LHCN-M2 (cell line): ENCODE measurements at regions not wholly inside any gene's neighbourhood (a gene's known extent, or its start where the extent isn't known, plus 50 kb on each side); places are given as distances from the start of the nearest gene placed in this dataset.

Source experiments
- DNase-seq: peaks from one replicate; pipeline ENCODE4 v3.0.0-alpha.2; 2012; ENCODE audit warnings: low read depth

DNA sequence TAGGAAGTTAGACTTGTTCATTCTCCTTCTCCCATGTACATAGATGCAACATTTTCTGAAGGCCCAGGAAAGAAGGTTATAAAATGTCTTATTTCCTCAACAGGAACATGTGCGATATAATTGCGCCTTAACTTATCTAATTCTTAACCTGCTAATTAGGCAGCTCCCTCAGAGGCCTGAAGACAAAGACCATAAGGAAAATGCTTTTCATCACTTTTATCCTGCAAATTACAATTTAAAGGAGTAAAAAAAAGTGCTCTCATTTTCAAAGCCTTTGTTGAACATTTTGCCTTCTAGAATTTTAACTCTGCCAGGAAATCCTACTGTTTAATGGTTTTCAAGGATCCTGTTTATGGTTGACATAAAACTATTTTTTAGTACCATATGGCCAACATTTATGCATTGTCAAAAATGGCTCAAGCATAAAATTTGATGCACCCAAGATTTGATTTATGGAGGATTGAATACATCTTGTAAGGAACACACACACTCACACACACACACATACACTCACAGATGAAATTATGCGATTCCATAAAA is 660.4 kb upstream of the TMEM132C start:
- no peak for DNase-seq

DNA sequence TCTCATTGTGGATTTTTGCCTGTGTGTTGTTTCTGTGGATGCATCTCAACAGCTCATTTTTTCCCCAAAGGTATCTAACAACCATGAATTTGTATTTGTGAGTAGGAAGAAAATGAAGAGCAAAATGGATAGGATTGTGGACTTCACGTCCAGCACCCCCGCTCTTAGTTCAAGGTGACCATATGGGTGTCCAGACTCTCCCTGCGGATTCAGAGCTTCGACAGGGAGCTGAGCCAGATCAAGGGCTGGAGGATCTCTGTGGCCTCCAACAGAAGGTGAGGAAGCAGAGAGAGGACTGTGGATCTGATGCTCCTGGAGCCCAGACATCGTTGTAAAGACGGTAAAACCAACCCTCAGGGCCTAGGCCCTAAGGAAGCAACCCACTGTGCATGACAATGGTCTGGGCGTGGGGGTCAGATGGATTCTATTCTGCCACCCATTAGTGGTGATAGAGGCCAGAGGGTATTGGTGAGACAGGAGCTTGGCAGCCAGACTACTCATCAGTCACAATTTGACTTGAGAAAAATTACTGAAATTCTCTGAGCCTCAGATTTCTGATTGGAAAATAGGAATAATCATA is 659.7 kb upstream of the TMEM132C start:
- DNase-seq = no peak

DNA sequence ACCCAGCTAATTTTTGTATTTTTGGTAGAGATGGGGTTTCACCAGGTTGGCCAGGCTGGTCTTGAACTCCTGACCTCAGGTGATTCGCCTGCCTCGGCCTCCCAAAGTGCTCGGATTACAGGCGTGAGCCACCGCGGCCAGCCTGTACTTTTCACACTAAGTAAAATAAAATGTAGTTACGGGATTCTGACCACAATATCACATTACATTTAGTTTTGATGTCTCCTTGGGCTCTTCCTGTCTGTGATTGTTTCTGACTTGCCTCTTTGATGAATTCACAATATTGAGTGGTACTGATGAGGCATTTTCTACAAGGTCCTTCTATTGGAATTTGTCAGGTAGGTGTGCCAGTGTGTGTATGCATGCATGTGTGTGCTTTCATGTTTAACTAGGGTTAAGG is 658.6 kb upstream of the TMEM132C start:
- peak; percentile 30 for DNase-seq

DNA sequence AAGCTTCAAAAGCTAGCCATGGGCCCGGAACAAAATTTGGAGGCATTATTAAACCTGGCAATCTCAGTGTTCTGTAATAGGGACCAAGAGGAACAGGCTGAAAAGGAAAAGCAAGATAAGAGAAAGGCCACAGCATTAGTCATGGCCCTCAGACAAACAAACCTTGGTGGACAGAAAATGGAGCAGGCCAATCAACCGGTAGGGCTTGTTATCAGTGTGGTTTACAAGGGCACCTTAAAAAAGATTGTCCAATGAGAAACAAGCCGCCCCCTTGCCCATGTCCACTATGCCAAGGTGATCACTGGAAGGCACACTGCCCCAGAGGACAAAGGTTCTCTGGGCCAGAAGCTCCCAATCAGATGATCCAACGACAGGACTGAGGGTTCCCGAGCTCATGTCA is 653.9 kb upstream of the TMEM132C start:
- no peak for DNase-seq

DNA sequence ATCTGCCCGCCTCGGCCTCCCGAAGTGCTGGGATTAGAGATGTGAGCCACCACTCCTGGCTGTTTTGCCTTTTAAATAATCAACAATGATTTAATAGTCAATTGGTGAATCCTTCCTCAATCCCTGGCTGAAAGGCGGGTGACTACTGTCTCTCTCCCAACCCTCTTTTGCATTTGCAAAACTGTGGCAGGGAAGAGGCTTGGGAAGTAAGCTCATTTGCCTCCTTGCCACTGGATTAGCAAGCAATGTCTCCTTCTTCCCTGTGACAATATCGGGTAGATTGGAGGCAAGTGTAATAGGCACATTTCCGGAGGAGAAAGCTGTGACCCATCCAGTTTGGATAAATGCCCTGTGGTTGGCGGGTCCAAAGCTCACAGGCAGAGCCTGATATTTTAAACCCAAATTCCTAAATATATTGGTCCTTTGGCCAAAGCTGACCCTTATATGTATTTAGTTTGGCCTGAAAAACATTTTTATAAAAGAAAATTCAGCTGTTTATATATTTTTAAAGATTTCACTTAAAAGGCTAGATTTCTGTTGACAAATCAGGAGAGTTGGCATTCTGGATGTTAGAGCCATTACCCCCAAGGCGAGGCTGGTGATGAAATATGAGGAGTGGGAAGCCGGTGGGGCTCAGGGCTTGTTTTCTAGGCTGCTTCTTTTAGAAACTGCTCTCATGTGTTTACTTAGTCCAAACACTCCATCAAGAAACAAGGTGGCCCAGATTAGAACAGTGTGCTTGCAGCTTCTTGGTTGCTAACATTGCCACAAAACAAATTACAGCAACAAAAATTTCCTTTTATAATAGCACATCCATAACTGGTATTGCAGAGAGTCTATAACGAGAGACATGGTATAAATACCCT is 646.9 kb upstream of the TMEM132C start:
- DNase-seq = no peak

DNA sequence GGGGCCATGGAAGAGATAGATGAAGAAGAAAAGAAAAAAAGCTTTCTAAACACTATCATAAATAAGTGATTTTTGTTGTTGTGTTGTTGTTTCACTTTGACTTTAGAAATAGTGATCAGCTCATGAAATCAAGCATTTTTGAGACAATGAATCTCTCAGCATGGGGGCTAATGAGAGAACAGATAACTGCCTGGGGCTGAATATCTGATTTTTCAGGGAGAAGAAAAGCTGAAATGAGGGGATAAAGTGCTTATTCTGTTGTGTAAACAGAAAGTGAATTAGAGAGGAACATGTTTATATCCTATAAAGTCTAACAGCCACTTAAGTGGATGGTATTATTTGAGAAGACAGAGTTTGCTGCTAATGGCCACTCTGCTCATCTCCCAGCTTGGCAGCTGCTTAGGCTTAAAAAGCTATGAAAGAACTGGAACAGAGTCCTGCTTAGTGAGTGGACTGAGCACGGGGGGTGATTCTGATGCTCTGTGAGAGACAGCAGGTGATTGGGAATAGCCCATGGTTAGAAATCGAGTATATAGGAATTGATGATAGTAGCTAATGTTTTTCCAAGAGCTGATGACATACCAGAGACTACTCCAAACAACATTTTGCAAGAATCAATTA is 646.1 kb upstream of the TMEM132C start:
- DNase-seq = no peak

DNA sequence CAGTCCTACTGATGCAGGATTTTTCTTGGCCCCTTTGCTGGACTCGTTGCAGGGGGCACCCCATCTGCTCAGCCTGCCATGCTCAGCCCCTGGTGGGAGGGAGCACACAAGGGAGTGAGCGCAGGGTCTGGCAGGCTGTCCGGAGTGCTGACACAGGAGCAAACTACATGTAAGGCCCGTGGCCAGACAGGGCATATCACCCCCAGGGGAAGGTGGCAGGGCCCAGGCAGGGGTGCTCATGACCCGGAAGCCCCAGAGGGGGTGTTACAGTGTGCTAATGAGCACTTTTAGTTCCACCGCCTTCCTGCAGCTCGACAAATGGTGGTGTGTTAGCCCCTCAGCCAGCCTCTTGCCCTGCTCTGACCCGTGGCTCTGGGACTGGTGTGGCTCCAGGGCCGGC is 645.6 kb upstream of the TMEM132C start:
- no peak for DNase-seq

DNA sequence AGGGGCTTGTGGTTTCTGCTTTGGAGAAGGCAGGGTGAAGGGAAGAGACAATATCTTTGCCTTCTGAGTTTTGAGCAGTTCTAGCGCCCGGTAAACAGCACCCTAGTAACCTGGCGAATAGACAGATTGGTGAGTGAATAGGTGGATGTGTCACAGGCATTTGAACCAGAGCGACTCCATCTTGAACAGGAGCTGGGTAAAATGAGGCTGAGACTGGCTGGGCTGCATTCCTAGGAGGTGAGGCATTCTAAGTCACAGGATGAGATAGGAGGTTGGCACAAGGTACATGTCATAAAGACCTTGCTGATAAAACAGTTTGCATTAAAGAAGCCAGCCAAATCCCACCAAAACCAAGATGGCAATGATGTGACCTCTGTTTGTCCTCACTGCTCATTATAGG is 643.6 kb upstream of the TMEM132C start:
- no peak for DNase-seq

DNA sequence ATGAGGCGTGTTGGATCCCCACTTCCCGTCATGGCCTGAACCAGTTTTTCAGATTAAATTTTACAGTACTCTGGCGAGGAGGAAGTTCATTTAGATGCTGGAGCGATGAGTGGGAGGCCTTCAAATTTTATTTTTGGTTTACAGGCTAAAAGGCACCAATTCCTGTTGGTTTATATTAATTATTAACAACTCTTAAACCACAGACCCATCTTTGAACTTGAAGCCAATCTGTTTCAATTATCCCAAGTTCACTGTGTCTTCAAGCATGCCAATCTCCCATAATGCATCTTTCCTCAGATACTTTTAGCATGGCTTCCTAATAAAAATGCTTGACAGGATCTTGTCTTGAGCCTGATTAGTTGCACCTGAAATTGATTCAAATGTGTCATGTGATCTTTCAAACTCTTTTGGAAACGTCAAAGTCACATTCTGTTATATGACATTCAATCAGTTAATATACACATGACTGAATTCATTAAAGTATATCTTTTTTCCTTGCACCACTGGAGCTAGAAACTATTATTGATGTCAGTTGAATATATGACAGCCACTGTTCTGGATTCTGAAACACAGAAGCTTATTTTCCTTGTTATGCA is 641.7 kb upstream of the TMEM132C start:
- no peak for DNase-seq

DNA sequence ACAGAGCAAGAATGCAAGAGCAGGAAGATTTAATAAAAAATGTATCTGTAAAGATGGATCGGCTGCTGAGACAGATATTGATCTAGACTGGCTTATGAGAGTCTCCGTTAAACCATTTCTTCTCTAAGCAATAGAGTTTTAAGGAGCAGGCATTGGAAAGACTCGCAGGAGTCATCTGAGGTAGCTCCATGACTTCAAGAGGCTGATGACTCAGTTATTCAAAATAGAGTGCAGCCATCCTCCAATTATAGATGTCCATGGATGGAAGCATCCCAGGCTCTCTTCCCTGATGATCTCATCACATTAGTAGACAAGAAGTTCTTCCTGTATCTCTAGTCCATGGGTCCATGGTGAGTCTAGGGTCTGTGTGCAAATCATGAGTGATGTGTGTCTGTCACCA is 638.3 kb upstream of the TMEM132C start:
- peak; percentile 70 for DNase-seq

DNA sequence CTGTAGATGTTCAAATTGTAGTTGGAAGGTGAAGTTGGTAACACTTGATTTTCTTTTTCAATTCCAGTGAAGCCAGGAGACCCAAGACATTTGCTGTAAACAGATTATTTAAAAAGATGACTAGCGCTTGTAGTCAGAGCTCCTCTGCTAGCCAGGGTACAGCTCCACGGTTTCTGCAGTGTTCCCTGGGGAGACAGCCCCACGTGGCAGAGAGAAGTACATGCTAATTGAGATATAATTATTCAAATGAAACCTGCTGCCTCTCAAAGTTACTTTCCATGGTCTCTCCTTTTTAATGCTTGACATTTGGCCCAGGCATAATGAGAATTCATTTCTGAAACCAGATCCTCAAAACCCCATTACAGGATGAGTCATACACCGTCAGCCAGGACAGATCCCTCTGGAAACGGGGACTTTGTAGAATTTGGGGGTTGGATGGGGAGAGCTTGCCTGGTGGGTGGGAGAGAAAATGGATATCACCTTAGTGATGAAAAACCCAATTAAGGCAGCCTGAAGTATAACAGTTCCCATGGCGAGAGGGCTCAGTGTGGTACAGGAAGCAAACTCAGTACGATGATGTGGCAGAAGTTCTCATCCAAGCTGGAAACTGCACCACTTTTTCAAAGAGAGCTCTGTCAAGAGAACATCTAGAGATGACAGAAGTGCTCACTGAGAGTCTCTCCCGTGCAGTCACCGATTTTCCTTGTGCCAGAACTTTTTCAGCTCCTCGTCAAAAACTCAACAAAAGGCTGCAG is 637.7 kb upstream of the TMEM132C start:
- peak; percentile 59 for DNase-seq

DNA sequence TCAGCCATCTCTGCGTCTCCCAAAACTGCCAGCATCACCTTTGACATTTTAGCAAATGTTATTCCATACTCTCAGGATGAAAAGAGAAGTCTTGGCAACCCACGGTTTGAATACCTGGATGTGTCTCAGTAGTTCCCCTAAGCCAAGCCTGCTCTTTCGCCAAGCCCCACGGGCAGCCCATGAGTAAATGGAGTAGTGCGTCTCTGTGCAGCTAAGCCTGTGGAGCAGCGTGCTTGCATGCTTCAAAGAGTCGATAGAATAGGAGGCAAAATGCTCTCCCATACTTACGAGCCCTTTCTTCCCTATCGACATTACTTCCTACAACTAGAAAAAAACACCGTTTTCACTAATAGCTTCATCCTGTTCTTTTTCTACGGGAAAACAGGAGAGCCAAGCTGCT is 634.5 kb upstream of the TMEM132C start:
- DNase-seq = no peak

DNA sequence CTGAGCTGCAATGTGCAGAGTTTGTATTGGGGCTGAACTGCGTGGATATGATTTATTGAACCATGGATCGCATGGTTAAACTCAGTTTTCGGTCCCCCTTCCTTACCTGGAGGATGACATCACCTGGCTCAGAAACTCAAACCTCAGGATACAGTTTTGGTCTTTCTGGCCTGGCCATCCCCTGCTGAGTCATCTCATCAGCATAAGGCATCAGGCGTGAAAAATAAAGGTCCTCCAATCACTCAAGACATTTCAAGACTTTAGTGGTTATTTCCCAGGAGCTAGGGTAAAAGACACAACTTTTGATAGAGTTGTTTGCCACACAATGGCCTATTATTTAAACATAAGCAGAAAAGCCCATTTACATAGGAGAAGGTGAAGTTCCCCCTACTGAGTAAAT is 631.1 kb upstream of the TMEM132C start:
- no peak for DNase-seq

DNA sequence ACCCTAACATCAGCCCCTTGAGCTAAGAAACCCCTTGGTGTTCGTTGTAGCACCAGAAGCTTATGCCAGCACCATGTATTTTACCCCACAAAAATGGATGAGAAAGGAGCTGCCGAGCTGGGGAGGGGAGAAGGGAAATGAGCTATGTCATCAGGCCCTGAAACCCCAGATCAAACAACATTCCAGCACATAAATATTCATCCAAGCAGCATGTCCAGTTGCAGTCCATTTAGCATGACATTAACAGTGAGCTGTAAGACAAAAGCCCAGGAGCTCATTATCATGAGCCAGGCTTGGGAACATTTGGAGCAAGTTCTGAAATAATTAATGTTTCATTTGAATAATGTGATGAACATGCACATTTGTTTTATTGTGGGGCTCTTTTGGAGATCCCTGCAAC is 630.1 kb upstream of the TMEM132C start:
- no peak for DNase-seq

DNA sequence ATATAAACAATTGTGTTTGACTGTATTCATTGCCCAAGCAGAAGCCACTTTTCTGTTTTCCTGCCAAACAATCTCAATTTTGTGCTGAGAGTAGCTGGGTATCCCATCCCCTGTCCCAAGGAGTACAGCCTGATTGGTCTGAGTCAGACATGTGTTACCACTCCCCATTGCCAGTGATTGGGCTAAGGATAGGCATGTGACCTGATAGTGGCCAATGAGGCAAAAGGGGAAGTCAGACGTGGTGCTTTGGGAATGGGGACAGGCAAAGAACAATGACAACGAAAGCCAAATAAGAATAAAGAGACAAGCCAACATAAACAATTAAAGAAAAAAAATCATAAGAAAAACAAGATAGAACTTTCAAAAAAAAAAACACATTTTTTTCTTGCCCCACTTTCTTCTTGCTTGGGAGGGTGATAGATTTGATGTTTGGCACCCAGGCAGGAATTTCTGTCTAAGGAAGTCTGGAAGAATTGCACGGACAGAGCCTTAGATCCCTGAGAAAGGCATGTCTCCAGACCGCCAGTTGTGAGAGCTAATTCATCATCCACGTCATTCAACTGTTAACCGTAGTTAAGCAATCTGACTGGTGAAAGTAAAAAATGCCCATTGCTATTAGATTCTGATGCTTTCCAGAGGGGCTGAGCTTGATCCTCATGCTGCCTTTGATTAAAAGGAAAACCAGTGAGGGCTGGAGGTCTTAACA is 626.6 kb upstream of the TMEM132C start:
- peak; percentile 19 for DNase-seq

DNA sequence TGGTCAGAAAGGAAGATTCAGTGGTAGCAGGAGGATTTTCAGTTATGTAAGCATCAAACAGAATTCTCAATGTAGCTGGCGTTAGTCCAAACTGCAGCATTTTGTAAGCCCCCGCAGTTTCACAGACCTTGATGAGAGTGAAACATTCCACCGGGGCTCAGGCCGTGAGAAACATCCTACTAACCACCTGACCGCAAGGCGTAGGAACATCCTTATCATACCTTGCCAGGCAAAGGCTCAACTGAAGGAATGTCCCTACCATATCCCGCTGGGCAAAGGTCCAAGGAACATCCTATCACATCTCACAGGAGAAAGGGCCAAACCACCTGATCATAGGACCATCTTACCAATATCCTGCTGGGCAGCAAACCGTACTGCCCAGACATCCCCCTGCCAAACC is 624.8 kb upstream of the TMEM132C start:
- no peak for DNase-seq

DNA sequence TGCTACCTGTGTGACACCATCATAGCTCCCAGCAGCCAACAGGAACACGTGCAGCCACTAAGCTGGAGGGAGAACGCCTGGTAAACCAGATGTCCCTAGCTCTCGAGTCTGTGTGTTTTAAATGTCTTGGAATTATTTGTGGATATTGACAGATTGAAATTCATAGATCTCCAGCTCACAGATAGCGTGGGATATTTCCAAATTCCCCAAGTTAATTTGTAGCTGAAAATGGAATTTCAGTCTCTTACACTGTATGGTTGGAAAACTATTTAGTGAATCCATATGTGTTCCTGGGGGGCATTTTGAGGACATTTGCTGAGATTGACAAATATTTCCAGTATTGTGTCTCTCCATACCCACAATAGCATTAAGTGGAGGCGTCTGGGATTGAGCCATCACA is 618.6 kb upstream of the TMEM132C start:
- no peak for DNase-seq

DNA sequence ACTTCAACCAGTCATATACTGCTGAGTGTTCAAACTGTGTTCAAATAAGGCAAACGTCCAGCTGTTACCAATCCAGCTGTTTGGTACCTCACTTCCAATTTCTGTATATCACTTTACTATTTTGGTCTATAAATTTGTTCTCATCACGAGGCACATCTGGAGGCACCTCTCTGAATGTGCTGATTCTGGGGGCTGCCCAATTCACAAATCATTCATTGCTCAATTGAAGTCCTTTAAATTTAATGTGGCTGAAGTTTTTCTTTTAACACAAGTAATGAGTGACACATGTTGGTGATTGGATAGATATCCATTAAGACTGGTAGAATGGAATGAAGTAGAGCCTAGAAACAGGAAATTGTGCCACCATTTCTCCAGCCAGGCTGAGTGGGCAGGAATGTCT is 617.0 kb upstream of the TMEM132C start:
- no peak for DNase-seq

DNA sequence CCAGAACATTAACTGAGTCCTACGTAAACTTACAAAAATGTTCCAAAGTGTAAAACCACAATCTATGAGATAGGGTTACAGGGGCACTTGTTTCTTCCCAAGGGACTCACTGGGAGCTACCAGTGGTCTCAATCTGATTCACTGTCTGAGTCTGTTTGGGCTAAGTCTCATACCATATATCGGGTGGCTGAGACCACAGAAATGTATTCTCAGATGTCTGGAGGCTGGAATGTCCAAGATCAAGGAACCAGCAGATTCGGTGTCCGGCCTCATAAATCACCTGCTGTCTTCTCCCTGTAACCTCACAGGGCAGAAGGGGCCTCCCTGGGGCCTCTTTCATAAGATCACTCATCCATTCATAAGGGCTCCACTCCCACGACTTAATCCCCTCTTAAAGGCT is 616.3 kb upstream of the TMEM132C start:
- DNase-seq = peak; percentile 82

DNA sequence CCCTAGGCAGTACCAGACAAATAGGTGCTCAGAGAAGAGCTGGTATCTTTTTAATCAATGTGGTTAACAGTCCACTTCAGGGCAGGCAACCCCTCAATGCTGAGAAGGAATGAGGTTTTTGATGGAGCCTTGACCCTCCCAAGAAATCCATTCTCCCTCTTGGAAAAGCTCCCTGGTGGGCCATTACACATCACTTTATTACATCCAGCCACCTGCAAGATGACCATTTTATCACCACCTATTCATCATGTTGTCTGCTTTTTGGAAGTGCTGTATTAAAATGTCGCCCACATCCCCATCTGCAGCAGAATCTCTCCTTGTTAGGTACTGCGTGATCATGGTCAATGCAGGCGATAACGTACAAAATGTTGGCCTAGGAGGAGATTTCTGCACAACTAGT is 614.7 kb upstream of the TMEM132C start:
- DNase-seq = no peak
